ENCODE measurements at regions not wholly inside any gene's neighbourhood (a gene's known extent, or its start where the extent isn't known, plus 50 kb on each side); places are given as distances from the start of the nearest gene placed in this dataset.

DNA sequence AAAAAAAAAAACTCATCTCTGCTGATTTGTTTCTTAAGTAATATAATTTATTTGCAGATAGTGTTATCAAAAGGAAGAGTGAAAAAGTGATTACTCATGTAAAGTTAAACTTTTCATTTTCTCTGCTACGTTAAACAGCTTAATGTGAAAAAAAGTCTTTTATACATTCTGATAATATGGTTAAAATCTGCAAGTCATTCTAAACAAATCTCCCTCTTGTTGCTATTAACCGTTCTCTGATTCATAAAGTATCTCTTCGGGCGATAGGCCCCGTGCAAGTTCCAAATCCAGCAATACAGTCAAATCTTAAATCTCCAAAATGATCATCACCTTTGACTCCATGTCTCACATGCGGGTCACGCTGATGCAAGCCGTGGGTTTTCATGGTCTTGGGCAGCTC, 732.0 kb downstream of the TAF11L14 start:
- H3K36me3 ChIP-seq (ENCODE audit: control insufficient read depth, insufficient read depth, low read length): no peaks in the 10 kb centered on the region
- no peaks in the 10 kb centered on the region for H3K9me1 ChIP-seq (ENCODE audit: insufficient read depth, low read length)
- peaks cover 4% of the 10 kb centered on the region for H3K9me3 ChIP-seq (ENCODE audit: control insufficient read depth, insufficient read depth, low read length)
- H3K27me3 ChIP-seq (ENCODE audit: control insufficient read depth, insufficient read depth, low read length): no peaks in the 10 kb centered on the region
- H4K8ac ChIP-seq (ENCODE audit: low read depth in 2 of 2, low read length in 2 of 2): no peak overlapping the region
- peak; percentile 54; the same call in 1 of the 2 replicates for TF ChIP-seq NFE2L2 (IDR thresholded peaks at IDR 0.05; ENCODE audit: low read depth, low read length)
- TF ChIP-seq, protein P1, sequence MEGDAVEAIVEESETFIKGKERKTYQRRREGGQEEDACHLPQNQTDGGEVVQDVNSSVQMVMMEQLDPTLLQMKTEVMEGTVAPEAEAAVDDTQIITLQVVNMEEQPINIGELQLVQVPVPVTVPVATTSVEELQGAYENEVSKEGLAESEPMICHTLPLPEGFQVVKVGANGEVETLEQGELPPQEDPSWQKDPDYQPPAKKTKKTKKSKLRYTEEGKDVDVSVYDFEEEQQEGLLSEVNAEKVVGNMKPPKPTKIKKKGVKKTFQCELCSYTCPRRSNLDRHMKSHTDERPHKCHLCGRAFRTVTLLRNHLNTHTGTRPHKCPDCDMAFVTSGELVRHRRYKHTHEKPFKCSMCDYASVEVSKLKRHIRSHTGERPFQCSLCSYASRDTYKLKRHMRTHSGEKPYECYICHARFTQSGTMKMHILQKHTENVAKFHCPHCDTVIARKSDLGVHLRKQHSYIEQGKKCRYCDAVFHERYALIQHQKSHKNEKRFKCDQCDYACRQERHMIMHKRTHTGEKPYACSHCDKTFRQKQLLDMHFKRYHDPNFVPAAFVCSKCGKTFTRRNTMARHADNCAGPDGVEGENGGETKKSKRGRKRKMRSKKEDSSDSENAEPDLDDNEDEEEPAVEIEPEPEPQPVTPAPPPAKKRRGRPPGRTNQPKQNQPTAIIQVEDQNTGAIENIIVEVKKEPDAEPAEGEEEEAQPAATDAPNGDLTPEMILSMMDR (conservative IDR thresholded peaks at IDR 0.05; ENCODE audit: low read depth, low read length): no peak
- no peak overlapping the region for H3K9ac ChIP-seq (ENCODE audit: low read depth, low read length)
- intact Hi-C loops (cut with micrococcal nuclease) (no loop called here), dilution Hi-C loops (cut with HindIII; ENCODE audit: low sequenced_read_pairs, unreplicated experiment) (no loop called here), in situ Hi-C loops (cut with MboI; ENCODE audit: low sequenced_read_pairs) (no loop called here)
- no peak overlapping the region for H2AK9ac ChIP-seq (replicated peaks; ENCODE audit: low read depth, low read length, poor library complexity)
- no peak overlapping the region for H2BK120ac ChIP-seq (ENCODE audit: low read depth, low read length)
- no peak overlapping the region for H3K14ac ChIP-seq (replicated peaks; ENCODE audit: low read depth, low read length)
- no peak overlapping the region for H2BK15ac ChIP-seq (ENCODE audit: low read depth, low read length)
- H3K56ac ChIP-seq (ENCODE audit: extremely low read depth, insufficient read depth, low read length): no peak overlapping the region
- no peak overlapping the region for H3K23ac ChIP-seq (ENCODE audit: low read depth, low read length)
- no peak overlapping the region for H3K4ac ChIP-seq (ENCODE audit: low read depth, low read length)
- H3K18ac ChIP-seq (ENCODE audit: low read depth, low read length): no peak overlapping the region
- ChIA-PET CTCF (no interaction called here), POLR2A (ENCODE audit: unreplicated experiment) (no interaction called here)
- H4K91ac ChIP-seq (ENCODE audit: insufficient read depth, low read depth, low read length): no peak overlapping the region
- no peaks in the 10 kb centered on the region for H3K4me1 ChIP-seq (ENCODE audit: control insufficient read depth, insufficient read depth, low read length)
- ATAC-seq (ENCODE audit: low read depth) (no peak), DNase-seq (no peak)
- no peak overlapping the region for H4K5ac ChIP-seq (ENCODE audit: low read depth, low read length)
- no peaks in the 10 kb centered on the region for H4K20me1 ChIP-seq (ENCODE audit: insufficient read depth, low read length)
- BruUV-seq (replicated peaks): no TSS peak
- H2BK20ac ChIP-seq (ENCODE audit: low read depth, low read length): no peak overlapping the region
- no peak overlapping the region for H3K4me3 ChIP-seq (ENCODE audit: insufficient read depth, low read depth, low read length)
- H3K79me1 ChIP-seq (ENCODE audit: low read depth in 1 of 2, low read length in 2 of 2): no peaks in the 10 kb centered on the region
- H3K4me2 ChIP-seq (ENCODE audit: low read depth, low read length): no peak overlapping the region
- no peak overlapping the region for H2AK5ac ChIP-seq (ENCODE audit: low read depth, low read length)
- no peak overlapping the region for H3K27ac ChIP-seq (ENCODE audit: insufficient read depth, low read length)
- WGBS, 2 experiments (ENCODE audit: extremely low coverage in 2 of 2, insufficient read length in 1 of 2): no CpG with 5 or more reads among the region's 8 CpGs
- no peak overlapping the region for H2BK5ac ChIP-seq (ENCODE audit: low read depth, low read length, poor library complexity, severe bottlenecking)
- no peak overlapping the region for H2AFZ ChIP-seq (replicated peaks; ENCODE audit: low read length, poor library complexity)

All from IMR-90 (cell line).